ENCODE measurements at regions not wholly inside any gene's neighbourhood (a gene's known extent, or its start where the extent isn't known, plus 50 kb on each side); places are given as distances from the start of the nearest gene placed in this dataset.

DNA sequence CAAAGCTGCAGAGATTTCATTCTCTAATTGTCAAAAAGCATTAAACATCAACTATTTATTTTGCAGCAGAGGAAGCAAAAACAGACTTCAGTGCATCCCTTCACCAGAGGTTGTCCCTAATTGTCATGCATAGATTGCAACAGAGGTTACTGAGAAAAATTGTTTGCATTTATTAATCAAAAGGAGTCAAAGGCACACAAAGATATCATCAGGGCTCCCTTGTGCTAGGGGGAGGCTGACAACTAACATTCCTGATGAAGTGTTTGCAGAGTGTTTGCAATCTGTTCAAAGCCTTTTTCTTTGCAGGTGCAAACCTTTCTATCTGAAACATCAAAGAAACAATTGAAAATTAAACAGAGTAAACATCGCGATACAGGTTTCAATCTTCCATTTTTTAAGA is 227.5 kb downstream of the TEX36 start:
- BruUV-seq (replicated peaks): no TSS peak
- H3K27me3 ChIP-seq (ENCODE audit: control insufficient read depth in 2 of 2, insufficient read depth in 2 of 2, low read length in 2 of 2): no peaks in the 10 kb centered on the region
- FAIRE-seq (no peak), DNase-seq (ENCODE audit: low read depth, low spot score) (no peak)
- dilution Hi-C loops (cut with MboI; ENCODE audit: extremely low pct_ligation_motif_present, low sequenced_read_pairs): no loop called here
- no peak overlapping the region for H3K9ac ChIP-seq (replicated peaks; ENCODE audit: extremely low read depth, insufficient read depth, low read length)
- no peaks in the 10 kb centered on the region for H3K9me1 ChIP-seq (replicated peaks; ENCODE audit: control insufficient read depth, extremely low read depth, insufficient read depth, low read length)
- H3K4me3 ChIP-seq (replicated peaks in 1 of 3; ENCODE audit: insufficient read depth in 1 of 3, low read depth in 1 of 3, low read length in 3 of 3): no peak overlapping the region
- ChIA-PET POLR2A (no interaction called here), CTCF (no interaction called here)
- no peaks in the 10 kb centered on the region for H3K9me3 ChIP-seq (replicated peaks; ENCODE audit: control insufficient read depth, insufficient read depth, low read length)
- no peak overlapping the region for H3K4me2 ChIP-seq (ENCODE audit: insufficient read depth, low read length)
- H3K4me1 ChIP-seq (ENCODE audit: control insufficient read depth, extremely low read depth, insufficient read depth, low read length): no peaks in the 10 kb centered on the region
- no peaks in the 10 kb centered on the region for H3K36me3 ChIP-seq (ENCODE audit: control insufficient read depth in 2 of 2, extremely low read depth in 1 of 2, insufficient read depth in 2 of 2, low read length in 2 of 2)
- H3K79me2 ChIP-seq (ENCODE audit: control insufficient read depth, insufficient read depth, low read length): no peaks in the 10 kb centered on the region
- no peak overlapping the region for H2AFZ ChIP-seq (ENCODE audit: low read depth, low read length)
- TF ChIP-seq MYC (IDR thresholded peaks at IDR 0.05; ENCODE audit: low read depth, low read length) (no peak), EZH2 (IDR thresholded peaks at IDR 0.05; ENCODE audit: borderline replicate concordance, low read depth, low read length, severe bottlenecking) (no peak), POLR2A (IDR thresholded peaks at IDR 0.05; ENCODE audit: low read depth, low read length) (no peak), FOS (IDR thresholded peaks at IDR 0.05; ENCODE audit: borderline replicate concordance, insufficient read depth, low read length) (no peak), POLR2AphosphoS5 (IDR thresholded peaks at IDR 0.05; ENCODE audit: insufficient read depth, low read depth, low read length) (no peak), JUN (IDR thresholded peaks at IDR 0.05; ENCODE audit: borderline replicate concordance, insufficient read depth, insufficient read length, low read depth) (no peak), GATA2 (IDR thresholded peaks at IDR 0.05; ENCODE audit: insufficient read depth, insufficient read length, low read depth, low read length) (no peak)
- TF ChIP-seq, protein P1, sequence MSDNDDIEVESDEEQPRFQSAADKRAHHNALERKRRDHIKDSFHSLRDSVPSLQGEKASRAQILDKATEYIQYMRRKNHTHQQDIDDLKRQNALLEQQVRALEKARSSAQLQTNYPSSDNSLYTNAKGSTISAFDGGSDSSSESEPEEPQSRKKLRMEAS (IDR thresholded peaks at IDR 0.05; ENCODE audit: insufficient read depth, insufficient read length): no peak
- TF ChIP-seq, protein P2, sequence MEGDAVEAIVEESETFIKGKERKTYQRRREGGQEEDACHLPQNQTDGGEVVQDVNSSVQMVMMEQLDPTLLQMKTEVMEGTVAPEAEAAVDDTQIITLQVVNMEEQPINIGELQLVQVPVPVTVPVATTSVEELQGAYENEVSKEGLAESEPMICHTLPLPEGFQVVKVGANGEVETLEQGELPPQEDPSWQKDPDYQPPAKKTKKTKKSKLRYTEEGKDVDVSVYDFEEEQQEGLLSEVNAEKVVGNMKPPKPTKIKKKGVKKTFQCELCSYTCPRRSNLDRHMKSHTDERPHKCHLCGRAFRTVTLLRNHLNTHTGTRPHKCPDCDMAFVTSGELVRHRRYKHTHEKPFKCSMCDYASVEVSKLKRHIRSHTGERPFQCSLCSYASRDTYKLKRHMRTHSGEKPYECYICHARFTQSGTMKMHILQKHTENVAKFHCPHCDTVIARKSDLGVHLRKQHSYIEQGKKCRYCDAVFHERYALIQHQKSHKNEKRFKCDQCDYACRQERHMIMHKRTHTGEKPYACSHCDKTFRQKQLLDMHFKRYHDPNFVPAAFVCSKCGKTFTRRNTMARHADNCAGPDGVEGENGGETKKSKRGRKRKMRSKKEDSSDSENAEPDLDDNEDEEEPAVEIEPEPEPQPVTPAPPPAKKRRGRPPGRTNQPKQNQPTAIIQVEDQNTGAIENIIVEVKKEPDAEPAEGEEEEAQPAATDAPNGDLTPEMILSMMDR (IDR thresholded peaks at IDR 0.05; ENCODE audit: extremely low read depth in 1 of 2, insufficient read depth in 1 of 2, low read depth in 1 of 2, low read length in 2 of 2): no peak
- no peaks in the 10 kb centered on the region for H4K20me1 ChIP-seq (replicated peaks; ENCODE audit: control insufficient read depth, extremely low read depth, insufficient read depth, low read length)
- intact Hi-C loops (cut with micrococcal nuclease): no loop called here
- no peak overlapping the region for H3K27ac ChIP-seq (ENCODE audit: insufficient read depth, low read depth, low read length)
